ENCODE measurements at regions not wholly inside any gene's neighbourhood (a gene's known extent, or its start where the extent isn't known, plus 50 kb on each side); places are given as distances from the start of the nearest gene placed in this dataset.
A peak's percentile ranks its signal among the peaks of the same experiment; 100 is the strongest.

DNA sequence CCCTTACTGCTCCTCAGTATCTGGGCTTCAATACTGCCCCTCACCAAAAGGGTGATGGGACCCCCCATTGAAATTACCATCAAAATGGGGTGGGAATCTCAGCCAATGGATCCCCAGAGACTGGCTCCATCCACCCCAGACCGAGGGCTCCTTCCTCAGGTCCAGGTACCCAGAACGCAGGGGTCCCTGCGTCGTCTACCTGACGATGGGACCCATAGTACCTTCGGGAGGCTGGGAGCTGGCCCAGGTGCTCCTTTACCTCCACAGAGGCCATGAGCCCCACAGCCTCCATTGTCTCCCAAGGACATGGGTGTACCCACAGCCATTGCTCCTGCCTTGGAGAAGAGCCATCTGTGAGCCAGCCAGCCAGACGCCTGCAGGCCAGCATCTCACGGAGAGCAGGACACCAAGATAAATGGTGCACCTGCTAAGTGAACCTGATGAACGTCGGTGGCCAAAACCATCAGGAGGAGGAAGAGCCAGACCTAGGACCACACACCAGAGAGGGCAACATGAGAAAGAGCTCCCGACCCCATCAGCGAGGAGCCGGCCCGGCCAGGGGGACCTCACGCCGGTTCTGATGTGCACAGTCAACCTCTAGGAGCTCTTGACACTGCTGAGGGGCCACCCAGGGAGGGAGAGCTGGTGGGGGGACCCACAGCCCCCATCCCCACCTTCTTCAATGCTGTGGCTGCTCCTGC lies 156.8 kb upstream of the SOX1 start:
- Mint-ChIP-seq H3K4me1 (peaks cover 20% of the 10 kb centered on the region), H3K27me3 (ENCODE audit: low read depth, poor library complexity) (peaks cover 53% of the 10 kb centered on the region), H3K4me3 (no peak overlapping the region), H3K9me3 (no peaks in the 10 kb centered on the region), H3K36me3 (ENCODE audit: low read depth) (no peaks in the 10 kb centered on the region), H3K27ac (no peak overlapping the region)
- no peak for TF ChIP-seq CTCF (IDR thresholded peaks at IDR 0.05)
- no peak for DNase-seq

DNA sequence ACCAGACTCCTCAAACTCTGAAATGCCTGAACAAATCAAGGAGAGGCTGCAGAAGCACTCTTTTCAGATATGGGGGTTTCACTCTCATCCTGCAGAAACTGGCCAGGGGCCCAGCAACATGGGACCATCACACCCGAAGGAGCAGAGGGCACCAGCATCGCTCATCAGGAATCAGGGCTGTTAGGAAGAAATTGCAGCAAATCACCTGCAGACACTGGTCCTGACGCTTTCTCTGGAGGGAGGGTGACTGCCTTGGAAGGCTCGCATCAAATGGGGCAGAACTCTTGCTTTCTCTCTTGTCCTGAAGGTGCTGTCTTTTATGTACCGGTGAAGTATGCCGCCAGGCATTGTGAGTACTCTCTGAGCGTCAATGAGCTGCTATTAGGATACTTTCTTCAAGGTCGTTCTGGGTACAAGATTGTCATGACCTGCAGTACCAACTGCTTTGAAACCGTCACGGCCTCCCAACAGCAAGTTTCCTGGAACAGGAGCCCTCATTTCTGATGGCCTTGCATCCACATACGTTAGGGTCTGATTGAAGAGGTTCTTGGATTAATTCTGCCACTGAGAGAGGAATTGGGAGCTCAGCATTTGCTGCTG lies 155.7 kb upstream of the SOX1 start:
- H3K36me3 Mint-ChIP-seq (ENCODE audit: low read depth) = no peaks in the 10 kb centered on the region
- H3K9me3 Mint-ChIP-seq = no peaks in the 10 kb centered on the region
- H3K4me3 Mint-ChIP-seq = no peak overlapping the region
- DNase-seq = no peak
- peaks cover 53% of the 10 kb centered on the region for H3K27me3 Mint-ChIP-seq (ENCODE audit: low read depth, poor library complexity)
- TF ChIP-seq CTCF (IDR thresholded peaks at IDR 0.05) = no peak
- peaks cover 20% of the 10 kb centered on the region for H3K4me1 Mint-ChIP-seq
- no peak overlapping the region for H3K27ac Mint-ChIP-seq

GRCh38 chr13:111911754-111912452 lies 155.0 kb upstream of the SOX1 start:
- Mint-ChIP-seq H3K9me3 (no peaks in the 10 kb centered on the region), H3K27me3 (ENCODE audit: low read depth, poor library complexity) (peaks cover 49% of the 10 kb centered on the region), H3K36me3 (ENCODE audit: low read depth) (no peaks in the 10 kb centered on the region), H3K4me1 (peaks cover 16% of the 10 kb centered on the region), H3K27ac (no peak overlapping the region), H3K4me3 (no peak overlapping the region)
- no peak for DNase-seq
- no peak for TF ChIP-seq CTCF (IDR thresholded peaks at IDR 0.05)

GRCh38 chr13:111912453-111912866 lies 154.5 kb upstream of the SOX1 start:
- Mint-ChIP-seq H3K36me3 (ENCODE audit: low read depth) (no peaks in the 10 kb centered on the region), H3K27me3 (ENCODE audit: low read depth, poor library complexity) (peaks cover 50% of the 10 kb centered on the region), H3K27ac (no peak overlapping the region), H3K9me3 (no peaks in the 10 kb centered on the region), H3K4me1 (peaks cover 14% of the 10 kb centered on the region), H3K4me3 (no peak overlapping the region)
- no peak for TF ChIP-seq CTCF (IDR thresholded peaks at IDR 0.05)
- DNase-seq = no peak

DNA sequence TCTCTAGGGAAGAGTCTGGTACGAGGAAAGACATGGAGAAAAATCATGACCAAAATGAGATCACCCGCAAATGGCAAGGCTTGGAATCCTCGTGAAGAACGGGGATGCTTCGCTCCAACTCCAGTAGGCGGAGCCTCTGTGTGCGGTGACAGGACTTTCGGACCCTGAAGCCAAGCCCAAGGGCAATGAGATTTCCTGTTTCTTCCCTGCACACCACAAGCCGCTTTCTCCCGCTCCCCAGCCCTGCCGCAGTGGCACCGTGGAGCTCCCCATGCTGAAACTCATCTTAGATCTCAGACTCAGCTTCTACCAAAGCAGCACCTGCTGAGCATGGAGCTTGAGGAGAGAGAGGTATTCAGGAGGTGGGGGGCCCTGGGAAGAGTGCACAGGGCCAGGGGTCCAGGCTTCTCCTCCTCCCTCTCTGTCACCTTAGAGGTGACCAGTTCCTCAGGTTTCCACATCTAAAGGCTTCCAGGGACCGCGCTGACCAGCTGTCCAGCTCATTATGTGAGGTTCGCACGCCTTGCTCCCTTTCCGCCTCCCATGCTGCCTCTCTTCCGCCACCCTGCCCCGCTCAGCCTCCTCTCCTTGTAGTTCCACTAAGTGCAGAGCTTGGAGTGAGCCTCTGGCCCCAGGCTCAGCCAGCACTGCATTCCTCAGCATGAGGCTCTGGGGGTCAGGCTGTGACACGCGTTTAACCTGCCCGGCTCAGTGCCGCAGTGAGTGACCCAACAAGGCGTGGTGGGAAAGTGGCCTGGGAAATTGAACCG lies 153.8 kb upstream of the SOX1 start:
- no peaks in the 10 kb centered on the region for H3K36me3 Mint-ChIP-seq (ENCODE audit: low read depth)
- H3K4me1 Mint-ChIP-seq = peaks cover 14% of the 10 kb centered on the region
- peaks cover 54% of the 10 kb centered on the region for H3K27me3 Mint-ChIP-seq (ENCODE audit: low read depth, poor library complexity)
- peak; percentile 43 for DNase-seq
- no peaks in the 10 kb centered on the region for H3K9me3 Mint-ChIP-seq
- no peak overlapping the region for H3K4me3 Mint-ChIP-seq
- H3K27ac Mint-ChIP-seq = no peak overlapping the region
- TF ChIP-seq CTCF (IDR thresholded peaks at IDR 0.05) = no peak
